A673 (cell line): ENCODE measurements at regions not wholly inside any gene's neighbourhood (a gene's known extent, or its start where the extent isn't known, plus 50 kb on each side); places are given as distances from the start of the nearest gene placed in this dataset.

Experiments used
- BruUV-seq: library from RNA; stranded (reverse); fragments of 400-500 nt; replicated peaks from 2 replicates; lab custom pipeline; 2021; lab: Mats Ljungman, UMichigan
- CTCF ChIA-PET: fragments of 300-600 bp; sonication (Branson Sonifier 250); formaldehyde crosslinking; loops from one replicate; lab custom pipeline; 2022; ENCODE audit warnings: antibody characterized with exemption; lab: Charles Lee
- POLR2A ChIA-PET: fragments of 300-600 bp; sonication (Branson Sonifier 250); formaldehyde crosslinking; loops from one replicate; lab custom pipeline; 2022; ENCODE audit warnings: antibody characterized with exemption; ENCODE audit not compliant: low non-redundant PET; lab: Charles Lee
- DNase-seq: peaks from one replicate; pipeline ENCODE4 v3.0.0-alpha.2; 2015; ENCODE audit warnings: low spot score
- H3K27ac ChIP-seq: fragments of 200-600 bp; sonication (generic); 2 replicates; pipeline ENCODE4 v1.5.1; 2016; ENCODE audit warnings: mixed run types, low read depth, mild to moderate bottlenecking, mixed read lengths, antibody characterized with exemption, low read length; ENCODE audit not compliant: poor library complexity, severe bottlenecking
- H3K27me3 ChIP-seq: fragments of 200-600 bp; sonication (generic); replicated peaks from 2 replicates; pipeline ENCODE4 v1.6.1; 2017; ENCODE audit warnings: mixed run types, low read depth, mild to moderate bottlenecking, mixed read lengths, antibody characterized with exemption, low read length; ENCODE audit not compliant: insufficient read depth, poor library complexity
- H3K36me3 ChIP-seq: fragments of 200-600 bp; sonication (generic); 2 replicates; pipeline ENCODE4 v1.6.1; 2016; ENCODE audit warnings: mixed run types, mild to moderate bottlenecking, mixed read lengths, antibody characterized with exemption, low read length; ENCODE audit not compliant: insufficient read depth, poor library complexity, severe bottlenecking
- H3K4me1 ChIP-seq: fragments of 200-600 bp; sonication (generic); 2 replicates; pipeline ENCODE4 v1.6.1; 2017; ENCODE audit warnings: mixed run types, mild to moderate bottlenecking, mixed read lengths, antibody characterized with exemption, low read length; ENCODE audit not compliant: insufficient read depth, poor library complexity, severe bottlenecking
- H3K4me3 ChIP-seq: fragments of 200-600 bp; sonication (generic); 2 replicates; pipeline ENCODE4 v1.5.1; 2016; ENCODE audit warnings: low read depth, mixed run types, mild to moderate bottlenecking, mixed read lengths, low read length; ENCODE audit not compliant: poor library complexity, severe bottlenecking
- H3K9me3 ChIP-seq: fragments of 200-600 bp; sonication (generic); 2 replicates; pipeline ENCODE4 v1.6.1; 2016; ENCODE audit warnings: mixed run types, low read depth, mild to moderate bottlenecking, mixed read lengths, antibody characterized with exemption, low read length; ENCODE audit not compliant: poor library complexity, severe bottlenecking
- CTCF ChIP-seq: fragments of 300-800, 200-600 bp; sonication (generic); conservative IDR thresholded peaks from 2 replicates; pipeline ENCODE4 v1.5.1; 2017; ENCODE audit warnings: low read depth, mild to moderate bottlenecking, antibody characterized with exemption, low read length, moderate library complexity, mixed read lengths
- EZH2 ChIP-seq: fragments of 200-600 bp; sonication (generic); IDR thresholded peaks from 2 replicates; pipeline ENCODE4 v1.6.1; 2017; ENCODE audit warnings: borderline replicate concordance, low read depth, mild to moderate bottlenecking, mixed read lengths, antibody characterized with exemption, low read length; ENCODE audit not compliant: poor library complexity, severe bottlenecking
- intact Hi-C: fragments of 100-400 bp; cut with micrococcal nuclease; formaldehyde crosslinking; loops from one replicate; pipeline ENCODE4 v1.10.0; 2022; ENCODE audit not compliant: unreplicated experiment

- DNase-seq: no peak
- CTCF ChIA-PET: no interaction called here
- no peaks in the 10 kb centered on the region for H3K9me3 ChIP-seq
- no peak overlapping the region for H3K27ac ChIP-seq
- H3K36me3 ChIP-seq: no peaks in the 10 kb centered on the region
- intact Hi-C loops: no loop called here
- POLR2A ChIA-PET: no interaction called here
- no peaks in the 10 kb centered on the region for H3K27me3 ChIP-seq
- no peaks in the 10 kb centered on the region for H3K4me1 ChIP-seq
- BruUV-seq: no TSS peak
- no peak for TF ChIP-seq CTCF
- TF ChIP-seq EZH2: no peak
- no peak overlapping the region for H3K4me3 ChIP-seq
Measured at GRCh38 chr12:60182354-60182753, 586.5 kb downstream of the SLC16A7 start.

GRCh38 chr12:60184096-60184495 lies 588.3 kb downstream of the SLC16A7 start:
- BruUV-seq: no TSS peak
- ChIA-PET POLR2A (no interaction called here), CTCF (no interaction called here)
- H3K9me3 ChIP-seq: no peaks in the 10 kb centered on the region
- H3K27ac ChIP-seq: no peak overlapping the region
- DNase-seq: no peak
- no peak overlapping the region for H3K4me3 ChIP-seq
- H3K4me1 ChIP-seq: no peaks in the 10 kb centered on the region
- H3K27me3 ChIP-seq: no peaks in the 10 kb centered on the region
- H3K36me3 ChIP-seq: no peaks in the 10 kb centered on the region
- intact Hi-C loops: no loop called here
- TF ChIP-seq EZH2 (no peak), CTCF (no peak)

- no peaks in the 10 kb centered on the region for H3K36me3 ChIP-seq
- H3K4me3 ChIP-seq: no peak overlapping the region
- POLR2A ChIA-PET: no interaction called here
- no peak for DNase-seq
- no peaks in the 10 kb centered on the region for H3K4me1 ChIP-seq
- CTCF ChIA-PET: no interaction called here
- H3K9me3 ChIP-seq: peaks cover 6% of the 10 kb centered on the region
- no TSS peak for BruUV-seq
- no peak for TF ChIP-seq CTCF
- TF ChIP-seq EZH2: no peak
- H3K27me3 ChIP-seq: no peaks in the 10 kb centered on the region
- no peak overlapping the region for H3K27ac ChIP-seq
- intact Hi-C loops: no loop called here
Measured at GRCh38 chr12:60185060-60185459, 589.2 kb downstream of the SLC16A7 start.
